ENCODE measurements at regions not wholly inside any gene's neighbourhood (a gene's known extent, or its start where the extent isn't known, plus 50 kb on each side); places are given as distances from the start of the nearest gene placed in this dataset.

GRCh38 chr7:26916779-26917320 is 52.5 kb upstream of the SKAP2 start:
- no peak for TF ChIP-seq EZH2 (IDR thresholded peaks at IDR 0.05; ENCODE audit: low read length)
- Histone ChIP-seq H3K36me3 (ENCODE audit: control insufficient read depth in 2 of 2, extremely low read depth in 1 of 2, insufficient read depth in 2 of 2, low read length in 2 of 2) (no peaks in the 10 kb centered on the region), H3K4me1 (ENCODE audit: control insufficient read depth, extremely low read depth, insufficient read depth, low read length) (peaks cover 31% of the 10 kb centered on the region), H3K27me3 (ENCODE audit: control insufficient read depth, extremely low read depth, insufficient read depth, low read length) (no peaks in the 10 kb centered on the region), H3K9me3 (ENCODE audit: control insufficient read depth, low read depth, low read length) (no peaks in the 10 kb centered on the region), H3K4me2 (ENCODE audit: control insufficient read depth, extremely low read depth, insufficient read depth, low read depth, low read length) (no peak overlapping the region), H3K4me3 (ENCODE audit: control insufficient read depth in 2 of 3, extremely low read depth in 1 of 3, insufficient read depth in 2 of 3, low read depth in 1 of 3, low read length in 3 of 3) (no peak overlapping the region), H4K20me1 (ENCODE audit: control insufficient read depth, extremely low read depth, insufficient read depth, low read length) (no peaks in the 10 kb centered on the region), H3K27ac (ENCODE audit: control insufficient read depth, insufficient read depth, low read length) (no peak overlapping the region), H3K9me1 (ENCODE audit: control insufficient read depth, extremely low read depth, insufficient read depth, low read length) (no peaks in the 10 kb centered on the region), H2AFZ (ENCODE audit: control insufficient read depth, low read length) (no peak overlapping the region), H3K79me2 (ENCODE audit: control insufficient read depth, insufficient read depth, low read length) (no peaks in the 10 kb centered on the region), H3K9ac (ENCODE audit: control insufficient read depth, extremely low read depth, insufficient read depth, low read length) (no peak overlapping the region)
- DNase-seq (ENCODE audit: low read depth, low spot score) = no peak
- FAIRE-seq = no peak
- dilution Hi-C loops (cut with MboI; ENCODE audit: extremely low pct_ligation_motif_present, low sequenced_read_pairs) = no loop called here

DNA sequence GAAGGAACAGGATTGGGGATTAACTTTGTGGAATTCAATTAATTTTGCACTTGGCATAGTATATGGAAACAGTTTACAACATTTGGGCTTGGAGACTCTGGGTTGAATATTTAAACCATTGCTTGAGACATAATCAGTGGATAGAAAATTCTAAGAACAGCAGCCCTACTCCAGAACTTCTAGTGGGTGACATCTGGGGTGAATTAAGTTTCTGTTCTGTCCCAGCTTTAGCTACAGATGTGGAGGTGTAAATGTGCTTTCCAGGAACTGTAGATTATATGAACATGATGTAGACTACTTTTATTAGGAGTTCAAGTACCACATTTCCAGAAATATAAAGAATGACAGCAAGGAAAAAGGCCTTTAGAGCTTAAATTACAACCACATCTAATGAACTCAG is 51.9 kb upstream of the SKAP2 start:
- no peak overlapping the region for H3K4me3 ChIP-seq (ENCODE audit: control insufficient read depth in 2 of 3, extremely low read depth in 1 of 3, insufficient read depth in 2 of 3, low read depth in 1 of 3, low read length in 3 of 3)
- no peaks in the 10 kb centered on the region for H3K9me3 ChIP-seq (ENCODE audit: control insufficient read depth, low read depth, low read length)
- dilution Hi-C loops (cut with MboI; ENCODE audit: extremely low pct_ligation_motif_present, low sequenced_read_pairs) = no loop called here
- no peak overlapping the region for H3K4me2 ChIP-seq (ENCODE audit: control insufficient read depth, extremely low read depth, insufficient read depth, low read depth, low read length)
- no peaks in the 10 kb centered on the region for H3K36me3 ChIP-seq (ENCODE audit: control insufficient read depth in 2 of 2, extremely low read depth in 1 of 2, insufficient read depth in 2 of 2, low read length in 2 of 2)
- H3K9me1 ChIP-seq (ENCODE audit: control insufficient read depth, extremely low read depth, insufficient read depth, low read length) = no peaks in the 10 kb centered on the region
- TF ChIP-seq CTCF (optimal IDR thresholded peaks at IDR 0.05 in 1 of 3, IDR thresholded peaks at IDR 0.05 in 1 of 3, conservative IDR thresholded peaks at IDR 0.05 in 1 of 3; ENCODE audit: extremely low read depth in 1 of 3, insufficient read depth in 2 of 3, low read length in 3 of 3) = no peak
- TF ChIP-seq EZH2 (IDR thresholded peaks at IDR 0.05; ENCODE audit: low read length) = no peak
- no peak overlapping the region for H2AFZ ChIP-seq (ENCODE audit: control insufficient read depth, low read length)
- no peaks in the 10 kb centered on the region for H3K27me3 ChIP-seq (ENCODE audit: control insufficient read depth, extremely low read depth, insufficient read depth, low read length)
- no peaks in the 10 kb centered on the region for H3K79me2 ChIP-seq (ENCODE audit: control insufficient read depth, insufficient read depth, low read length)
- FAIRE-seq (peak; percentile 20), DNase-seq (ENCODE audit: low read depth, low spot score) (no peak)
- no peak overlapping the region for H3K9ac ChIP-seq (ENCODE audit: control insufficient read depth, extremely low read depth, insufficient read depth, low read length)
- H3K27ac ChIP-seq (ENCODE audit: control insufficient read depth, insufficient read depth, low read length) = no peak overlapping the region
- peaks cover 31% of the 10 kb centered on the region for H3K4me1 ChIP-seq (ENCODE audit: control insufficient read depth, extremely low read depth, insufficient read depth, low read length)
- no peaks in the 10 kb centered on the region for H4K20me1 ChIP-seq (ENCODE audit: control insufficient read depth, extremely low read depth, insufficient read depth, low read length)
